HUDEP-2 (cell line): ENCODE measurements at regions not wholly inside any gene's neighbourhood (a gene's known extent, or its start where the extent isn't known, plus 50 kb on each side); places are given as distances from the start of the nearest gene placed in this dataset.

Experiments
- DNase-seq, 76 experiments: peaks; one replicate each; lab custom pipeline; 2025; ENCODE audit not compliant: unreplicated experiment in 76 of 76; lab: John Stamatoyannopoulos, UW

DNA sequence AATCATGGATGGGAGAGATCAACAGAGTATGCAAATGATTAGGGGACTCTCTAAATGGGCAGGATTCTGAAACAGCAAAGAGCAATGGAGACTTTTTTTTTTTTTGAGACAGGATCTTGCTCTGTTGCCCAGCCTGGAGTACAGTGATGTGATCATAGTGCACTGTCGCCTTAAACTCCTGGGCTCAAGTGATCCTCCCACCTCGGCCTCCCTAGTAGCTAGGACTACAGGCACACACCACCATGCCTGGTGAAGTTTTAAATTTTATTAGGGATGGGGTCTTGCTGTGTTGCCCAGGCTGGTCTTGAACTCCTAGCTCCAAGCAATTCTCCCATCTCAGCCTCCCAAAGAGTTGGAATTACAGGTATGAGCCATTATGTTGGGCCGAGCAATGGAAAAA is 255.0 kb upstream of the ZFHX3 start:
- DNase-seq, result no peak

DNA sequence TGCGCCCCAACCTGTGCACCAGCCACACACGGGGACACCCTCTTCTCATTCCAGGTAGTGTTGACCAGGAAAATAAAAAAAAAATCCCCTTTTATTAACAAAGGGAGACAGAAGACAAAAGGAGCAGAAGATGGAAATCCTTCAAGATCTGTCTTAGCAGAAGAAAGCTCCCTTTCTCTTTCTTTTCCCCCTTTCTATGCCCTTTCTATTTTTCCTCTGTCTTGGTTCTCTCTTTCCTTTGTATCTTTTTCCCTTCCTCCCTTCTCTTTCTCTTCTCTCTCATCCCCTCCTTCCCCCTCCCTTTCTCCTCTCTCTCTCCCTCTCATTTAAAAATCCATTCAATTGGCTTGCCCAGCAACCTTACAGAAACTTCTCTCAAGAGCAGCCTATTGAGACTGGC is 254.1 kb upstream of the ZFHX3 start:
- no peak for DNase-seq

DNA sequence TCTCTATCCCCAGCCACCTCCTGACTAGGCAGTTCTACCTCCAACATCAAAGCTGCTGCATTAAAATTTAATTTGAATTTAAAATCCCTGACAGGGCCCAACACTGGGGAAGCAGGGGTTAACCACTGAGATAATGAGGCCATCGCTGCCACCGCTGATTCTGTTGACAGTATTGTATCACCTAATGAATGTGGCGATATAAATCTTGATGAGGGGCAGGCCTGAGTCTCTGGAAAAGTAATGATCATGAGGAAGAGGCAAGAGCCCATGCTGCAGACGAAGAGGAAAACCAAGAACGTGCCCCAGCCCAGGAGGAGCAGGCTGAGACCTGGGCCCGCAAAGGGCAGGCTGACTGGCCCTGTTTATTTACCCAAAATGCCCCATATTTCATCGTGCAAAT is 251.4 kb upstream of the ZFHX3 start:
- no peak for DNase-seq

DNA sequence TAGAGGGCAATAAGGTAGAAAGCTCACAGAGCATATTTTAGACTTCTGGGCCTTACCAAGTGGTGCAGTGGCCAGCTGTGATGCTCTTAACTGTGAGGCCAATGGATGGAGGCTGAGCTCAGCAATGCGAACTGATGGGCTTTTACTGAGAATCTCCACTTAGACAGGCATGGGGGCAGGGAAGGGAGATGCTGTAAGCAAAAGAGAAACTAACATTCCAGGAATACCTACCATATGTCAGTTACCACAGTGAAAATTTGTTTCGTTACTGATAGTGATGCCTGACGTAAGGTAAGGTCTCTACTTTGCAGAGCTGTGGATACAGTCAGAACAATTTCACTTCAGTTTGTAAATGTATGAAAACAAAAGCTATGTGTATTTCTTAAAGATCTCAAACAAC is 250.6 kb upstream of the ZFHX3 start:
- DNase-seq, result no peak

DNA sequence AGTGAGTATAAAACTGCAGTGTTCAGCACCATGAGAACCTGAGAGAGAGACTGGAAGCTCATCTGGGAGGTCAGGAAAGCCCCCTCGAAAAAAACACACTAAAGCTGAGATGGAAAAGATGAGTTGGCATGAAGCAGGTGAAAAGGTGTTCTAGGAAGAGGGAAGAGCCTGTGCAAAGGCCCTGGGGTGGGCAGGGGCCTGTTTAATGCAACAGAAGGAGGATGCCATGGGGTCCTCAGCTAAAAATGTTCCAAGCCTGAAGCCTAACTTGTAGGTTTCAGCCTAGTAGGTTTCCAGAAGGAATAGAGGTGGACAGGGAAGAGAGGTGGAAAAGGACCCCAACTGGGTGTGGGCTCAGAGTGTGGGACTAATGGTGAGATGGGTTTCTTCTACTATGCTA is 242.3 kb upstream of the ZFHX3 start:
- no peak for DNase-seq

DNA sequence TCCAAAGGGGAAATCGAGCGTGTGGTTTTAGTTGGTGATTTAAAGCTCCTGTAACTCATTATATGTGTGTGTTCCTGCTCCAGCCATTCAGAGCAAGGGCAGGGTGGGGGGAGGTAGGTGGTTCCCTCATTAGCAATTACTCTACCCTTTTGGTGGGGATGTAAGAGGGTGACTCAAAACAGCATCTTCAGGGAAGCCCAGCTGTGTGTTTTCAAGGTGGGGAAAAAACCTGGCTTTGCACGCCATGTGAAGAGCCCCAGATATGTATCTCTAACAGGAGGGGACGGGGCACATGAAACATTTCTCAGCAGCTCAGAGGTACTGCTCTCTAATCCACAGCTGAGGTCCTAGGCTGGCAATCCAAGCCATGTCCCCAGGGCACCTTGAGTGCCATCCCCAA is 241.3 kb upstream of the ZFHX3 start:
- DNase-seq, result no peak

DNA sequence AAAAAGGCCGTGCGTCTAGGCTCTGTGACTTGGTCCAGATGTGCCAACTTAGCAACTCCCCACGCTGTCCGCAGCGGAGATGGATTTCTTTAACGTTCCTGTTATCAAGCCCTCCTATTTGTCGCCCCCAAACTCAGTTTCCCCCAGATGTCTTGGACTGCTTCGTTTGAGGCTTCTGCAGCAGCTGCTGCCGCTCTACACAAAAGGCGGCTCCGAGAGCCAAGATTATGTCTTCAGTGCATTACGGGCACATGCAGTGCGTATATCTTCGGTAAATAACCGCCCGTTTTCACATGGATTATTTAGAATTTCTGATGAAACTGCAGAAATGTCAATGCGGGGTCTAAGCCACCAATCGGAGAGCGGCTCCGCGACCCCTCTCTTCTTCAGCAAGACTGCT is 240.6 kb upstream of the ZFHX3 start:
- no peak for DNase-seq

DNA sequence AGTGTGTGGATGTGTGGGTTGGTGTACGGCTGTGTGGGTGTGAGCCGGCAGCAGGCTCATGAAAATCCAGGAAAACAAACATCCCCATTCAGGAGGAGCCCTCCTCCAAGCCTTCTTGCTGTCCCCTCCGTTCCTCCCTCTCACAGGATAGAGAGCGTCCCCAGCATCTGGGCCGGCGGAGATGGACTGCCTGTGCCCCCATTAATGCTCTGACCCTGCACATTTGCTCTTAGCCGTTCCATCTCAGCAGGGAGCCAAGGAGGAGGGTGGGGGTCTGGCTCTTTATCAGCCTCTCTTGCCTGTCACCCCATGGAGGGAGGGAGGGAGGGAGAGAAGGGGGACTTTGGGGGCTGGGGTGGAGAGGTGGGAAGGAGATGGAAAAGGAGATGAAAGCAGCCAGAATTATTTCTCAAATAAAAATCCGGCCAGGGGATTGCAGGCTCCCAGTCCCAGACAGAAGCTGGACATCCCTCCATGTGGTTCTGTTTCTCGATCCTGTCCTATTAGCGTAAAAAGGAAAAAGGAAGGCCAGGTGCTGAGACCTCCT is 240.0 kb upstream of the ZFHX3 start:
- no peak for DNase-seq

DNA sequence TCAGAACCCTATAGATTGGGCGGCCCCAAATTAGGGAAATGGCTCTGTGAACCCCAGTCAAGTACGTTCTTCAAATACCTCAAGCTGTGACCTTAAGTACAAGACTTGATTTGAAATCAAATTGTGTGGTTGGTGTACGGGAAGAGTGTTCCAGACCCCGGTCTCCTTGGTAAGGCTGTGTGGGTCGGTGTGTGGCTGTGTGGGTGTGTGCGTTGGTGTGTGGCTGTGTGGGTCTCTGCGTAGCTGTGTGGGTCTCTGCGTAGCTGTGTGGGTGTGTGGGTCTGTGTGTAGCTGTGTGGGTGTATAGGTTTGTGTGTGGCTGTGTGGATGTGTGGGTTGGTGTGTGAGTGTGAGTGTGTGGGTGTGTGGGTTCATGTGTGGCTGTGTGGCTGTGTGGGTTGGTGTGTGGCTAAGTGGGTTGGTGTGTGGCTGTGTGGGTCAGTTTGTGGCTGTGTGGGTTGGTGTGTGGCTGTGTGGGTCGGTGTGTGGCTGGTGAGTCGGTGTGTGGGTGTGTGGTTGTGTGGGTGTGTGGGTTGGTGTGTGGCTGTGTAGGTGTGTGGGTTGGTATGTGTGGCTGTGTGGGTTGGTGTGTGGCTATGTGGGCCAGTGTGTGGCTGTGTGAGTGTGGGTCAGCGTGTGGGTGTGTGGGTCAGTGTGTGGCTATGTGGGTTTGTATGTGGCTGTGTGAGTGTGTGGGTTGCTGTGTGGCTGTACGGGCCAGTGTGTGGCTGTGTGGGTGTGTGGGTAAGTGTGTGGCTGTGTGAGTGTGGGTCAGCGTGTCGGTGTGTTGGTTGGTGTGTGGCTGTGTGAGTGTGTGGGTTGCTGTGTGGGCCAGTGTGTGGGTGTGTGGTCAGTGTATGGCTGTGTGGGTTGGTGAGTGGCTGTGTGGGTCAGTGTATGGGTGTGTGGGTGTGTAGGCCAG is 238.7 kb upstream of the ZFHX3 start:
- no peak for DNase-seq

DNA sequence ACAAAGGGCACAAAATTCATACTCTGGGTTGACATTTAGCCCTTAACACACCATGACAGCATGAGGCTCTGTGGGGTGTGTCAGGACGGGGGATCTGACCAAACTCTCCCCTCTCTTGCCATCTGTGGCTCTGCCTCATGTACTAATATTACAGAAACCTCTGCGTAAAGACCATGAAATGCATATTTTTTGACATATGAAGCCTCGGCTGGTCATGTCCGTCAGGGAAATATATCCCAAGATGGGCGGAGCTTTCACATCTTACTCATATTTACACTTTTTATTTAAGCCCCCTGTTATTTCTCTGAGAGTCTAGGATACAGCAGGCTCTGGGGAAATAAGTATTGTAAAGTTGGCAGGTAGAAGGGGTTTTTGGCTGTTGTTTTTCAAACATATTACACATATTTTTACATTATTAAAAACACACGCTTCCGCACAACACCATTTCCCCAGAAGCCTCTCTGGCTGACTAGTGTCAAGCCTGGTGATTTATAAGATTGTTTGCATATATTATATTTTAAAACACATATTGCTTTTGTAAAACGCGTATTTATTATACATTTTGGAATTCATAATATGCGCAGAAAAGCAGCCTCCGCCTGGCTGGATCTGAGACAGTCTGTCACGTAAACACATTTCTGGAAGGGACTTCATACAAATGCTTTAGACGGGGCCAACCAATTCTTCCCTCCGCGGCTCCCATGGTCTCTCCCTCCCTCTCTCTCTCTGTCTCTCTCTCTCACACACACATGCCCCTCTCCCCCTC is 237.7 kb upstream of the ZFHX3 start:
- no peak for DNase-seq

DNA sequence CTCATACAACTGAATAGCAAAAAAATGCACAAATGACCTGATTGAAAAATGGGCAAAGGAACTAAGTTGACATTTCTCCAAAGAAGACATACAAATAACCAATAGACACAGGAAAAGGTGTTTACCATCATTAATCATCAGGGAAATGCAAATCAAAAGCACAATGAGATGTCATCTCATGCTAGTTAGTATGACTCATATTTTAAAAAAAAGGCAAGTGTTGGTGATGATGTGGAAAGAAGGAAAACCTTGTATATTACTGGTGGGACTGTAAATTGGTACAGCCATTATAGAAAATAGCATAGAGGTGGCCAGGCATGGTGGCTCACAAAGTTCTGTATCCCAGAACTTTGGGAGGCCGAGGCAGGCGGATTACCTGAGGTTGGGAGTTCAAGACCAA is 232.5 kb upstream of the ZFHX3 start:
- DNase-seq, result no peak

DNA sequence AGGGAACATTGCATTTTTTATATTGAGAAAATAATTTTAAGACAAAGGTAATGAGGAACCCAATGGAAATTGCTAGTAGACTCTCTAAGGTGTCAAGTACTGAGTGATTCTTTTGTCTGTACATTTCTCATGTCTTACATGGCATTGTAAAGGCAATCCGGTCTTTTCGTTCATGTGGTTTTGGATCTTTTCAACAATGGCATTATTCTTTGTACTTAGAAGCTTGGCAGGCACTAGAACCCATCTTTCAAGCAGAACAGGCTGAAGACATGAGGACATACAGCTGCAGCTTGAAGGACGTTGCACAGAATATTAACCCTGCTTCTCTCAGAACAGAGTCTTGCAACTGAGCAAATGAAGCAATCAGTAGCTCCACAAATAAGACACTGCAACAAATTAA is 231.5 kb upstream of the ZFHX3 start:
- DNase-seq, result no peak

DNA sequence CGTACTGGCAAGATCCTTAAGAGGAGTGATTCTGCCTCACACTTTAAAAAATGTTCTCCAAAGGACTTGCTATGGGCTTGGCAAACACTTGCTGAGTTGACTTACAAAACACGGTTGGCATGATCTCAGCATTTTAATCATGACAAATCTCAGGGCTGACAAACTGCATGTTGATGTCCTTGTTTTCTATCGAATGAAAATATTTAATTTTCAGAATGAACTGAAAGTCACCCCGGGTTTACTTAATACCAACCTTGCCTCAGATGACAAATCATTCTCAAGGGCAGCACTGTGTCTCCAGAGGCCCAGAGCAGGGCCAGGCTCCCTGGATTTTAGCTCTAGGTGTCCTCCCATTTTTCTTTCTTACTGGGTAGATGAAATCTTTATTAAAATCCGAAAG is 229.1 kb upstream of the ZFHX3 start:
- DNase-seq, result no peak

DNA sequence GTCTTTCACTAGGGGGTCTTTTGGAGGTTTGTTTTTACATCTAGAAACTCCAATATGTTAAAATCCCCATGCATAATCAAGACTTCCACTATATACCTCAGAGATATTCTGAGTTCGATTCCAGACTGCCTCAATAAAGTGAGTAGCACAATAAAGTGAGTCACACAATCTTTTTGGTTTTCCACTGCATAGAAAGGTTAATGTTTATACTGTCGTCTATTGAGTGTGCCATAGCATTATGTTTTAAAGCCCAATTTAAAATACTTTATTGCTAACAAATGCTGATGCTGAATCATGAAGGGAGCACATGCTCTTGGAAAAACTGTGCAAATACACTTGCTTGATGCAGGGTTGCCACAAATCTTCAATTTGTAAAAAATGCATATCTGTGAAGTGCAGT is 227.5 kb upstream of the ZFHX3 start:
- DNase-seq, result no peak

DNA sequence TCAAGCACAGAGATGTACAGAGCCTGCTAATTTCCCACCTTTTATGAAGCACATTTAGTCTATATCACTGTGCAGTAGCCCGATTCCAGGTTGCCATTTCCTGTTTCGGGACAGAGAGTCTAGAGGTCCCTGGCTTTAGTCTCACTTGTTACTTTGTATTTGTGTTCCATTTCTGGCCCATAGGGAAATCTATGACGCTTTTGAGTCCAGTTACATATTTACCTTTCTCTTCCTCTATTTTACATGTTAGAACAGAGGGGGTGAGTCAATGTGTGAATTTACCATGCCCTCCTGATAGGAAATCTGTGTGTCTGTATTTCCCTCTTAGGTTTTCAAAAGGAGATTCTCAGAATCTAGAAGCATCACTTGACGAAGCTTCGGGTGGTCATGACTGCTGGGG is 227.1 kb upstream of the ZFHX3 start:
- no peak for DNase-seq

DNA sequence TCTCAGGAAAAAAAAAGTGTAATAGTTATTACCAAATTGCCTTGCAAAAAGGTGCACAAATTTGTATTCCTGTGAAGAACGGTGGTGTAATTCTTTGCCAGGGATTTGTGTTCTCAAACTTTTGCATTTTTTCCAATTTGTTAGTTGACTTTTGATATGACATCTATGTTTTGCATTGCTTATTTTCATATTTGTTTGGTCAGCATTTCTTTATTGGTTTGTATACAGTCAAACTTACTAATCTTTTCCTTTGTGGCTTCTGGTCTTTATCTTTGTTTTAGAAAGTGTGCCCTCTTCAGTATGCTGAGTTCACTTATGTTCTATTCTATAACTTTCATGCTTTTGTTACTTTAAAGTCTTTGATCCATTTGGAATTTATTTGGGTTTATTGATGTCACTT is 226.2 kb upstream of the ZFHX3 start:
- no peak for DNase-seq

DNA sequence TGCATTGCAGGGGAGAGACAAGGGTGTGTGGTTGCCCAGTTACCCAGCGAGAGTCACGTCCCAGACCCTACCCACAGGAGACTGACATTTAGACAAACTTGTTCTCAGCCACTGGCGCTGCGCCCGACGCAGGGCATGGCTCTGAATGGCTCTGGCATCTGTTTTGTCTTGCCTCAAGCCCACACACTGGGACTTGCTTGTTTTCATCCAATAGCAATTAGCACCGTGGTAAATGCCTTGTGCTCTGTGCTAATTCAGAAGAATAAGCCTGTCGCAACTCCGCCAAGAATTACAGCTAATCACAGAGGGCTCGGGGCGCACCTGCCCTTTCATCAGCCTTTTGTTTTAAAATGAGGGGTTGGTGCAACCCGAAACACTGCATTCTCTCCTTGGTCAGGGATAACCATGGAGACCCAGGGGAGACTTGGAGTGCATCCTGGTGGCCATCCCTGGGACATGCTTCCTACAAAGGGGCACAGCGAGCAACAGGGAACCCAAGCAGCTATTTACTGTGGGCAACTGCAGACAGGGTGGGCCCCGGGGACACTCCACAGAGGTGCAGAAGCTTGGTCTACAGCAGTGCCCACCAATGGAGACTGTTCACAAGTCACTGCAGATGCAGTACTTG is 220.6 kb upstream of the ZFHX3 start:
- no peak for DNase-seq

DNA sequence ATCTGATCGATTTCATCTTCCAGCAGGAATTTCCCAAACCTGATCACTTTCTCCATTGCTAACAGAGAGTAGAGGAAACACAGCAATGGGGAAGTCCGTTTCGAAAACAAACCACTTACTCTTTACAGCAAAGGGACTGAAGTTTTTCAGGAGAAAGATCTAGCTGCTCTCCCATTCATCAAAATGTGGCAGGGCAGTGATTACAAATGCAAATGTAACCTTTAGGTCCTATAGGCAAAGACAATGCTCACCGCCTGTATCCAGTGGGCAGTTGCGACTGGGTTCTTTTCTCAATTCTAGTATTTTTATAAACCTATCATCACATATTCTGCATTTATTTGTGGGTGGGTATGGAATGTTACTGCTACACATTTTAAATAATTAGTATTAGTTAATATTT is 218.0 kb upstream of the ZFHX3 start:
- no peak for DNase-seq

DNA sequence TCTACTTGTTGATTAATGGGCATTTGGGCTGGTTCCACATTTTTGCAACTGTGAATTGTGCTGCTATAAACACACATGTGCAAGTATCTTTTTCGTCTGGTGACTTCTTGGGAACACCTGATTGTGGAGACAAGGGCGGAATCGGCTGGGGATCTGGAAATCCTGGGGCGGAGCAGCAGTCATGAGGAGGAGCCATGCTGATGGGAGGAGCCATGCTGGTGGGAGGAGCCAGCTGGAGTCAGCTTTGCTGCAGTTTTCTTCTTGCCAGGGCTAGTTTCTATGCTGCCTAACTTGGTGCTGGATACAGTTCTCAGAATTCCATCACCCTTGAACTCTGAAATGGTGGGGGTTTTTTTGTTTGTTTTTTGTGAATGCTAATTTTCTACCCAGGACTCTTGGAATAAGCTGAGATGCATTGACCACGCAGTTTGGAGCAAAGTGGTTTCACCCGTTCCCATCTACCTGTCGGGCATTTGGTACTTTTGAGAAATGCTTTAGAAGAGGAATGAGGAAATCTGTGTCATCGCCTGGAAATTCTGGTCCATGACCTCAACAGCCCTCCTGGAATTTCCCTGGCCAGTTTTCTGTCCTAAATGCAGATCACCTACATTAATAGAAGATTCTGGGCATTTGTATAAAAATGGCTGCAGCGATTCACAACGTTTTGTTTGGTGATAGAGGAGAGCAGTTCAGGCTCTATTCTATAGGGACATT is 217.4 kb upstream of the ZFHX3 start:
- no peak for DNase-seq

DNA sequence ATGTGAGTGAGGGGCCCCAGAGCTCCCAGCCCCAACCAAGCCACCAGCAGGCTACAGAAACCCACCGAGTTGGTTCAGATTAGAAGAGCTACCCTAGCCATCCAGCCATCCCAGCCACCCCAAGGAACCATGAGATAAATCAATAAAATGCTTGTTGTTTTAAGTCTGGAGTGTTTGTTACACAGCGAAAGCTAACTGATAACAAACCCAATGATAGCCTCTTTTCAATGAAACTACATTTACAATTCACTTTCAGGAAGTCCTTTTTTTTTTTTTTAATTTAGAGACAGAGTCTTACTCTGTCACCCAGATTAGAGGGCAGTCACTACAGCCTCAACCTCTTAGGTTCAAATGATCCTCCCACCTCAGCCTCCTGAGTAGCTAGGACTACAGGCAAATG is 215.0 kb upstream of the ZFHX3 start:
- no peak for DNase-seq

DNA sequence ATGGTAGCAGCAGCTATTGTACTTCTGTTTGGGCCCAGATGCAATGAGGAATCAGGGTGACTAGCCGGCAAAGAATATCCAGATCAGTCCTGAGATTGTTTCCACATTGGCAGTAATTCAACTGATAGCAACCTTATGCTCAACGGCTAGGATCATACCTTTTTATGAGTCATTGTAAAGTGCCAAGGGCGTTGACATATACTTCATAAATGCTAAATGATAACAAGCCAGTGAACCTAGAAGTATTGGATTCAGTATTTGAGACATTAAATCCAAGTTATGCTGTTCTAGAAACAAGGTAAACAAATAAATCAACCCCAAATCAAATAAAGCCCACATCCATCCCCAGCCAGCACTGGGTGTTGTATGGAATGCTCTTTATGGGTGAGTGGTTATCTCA is 207.1 kb upstream of the ZFHX3 start:
- DNase-seq, result no peak
